WERI-Rb-1 (cell line): ENCODE measurements at regions not wholly inside any gene's neighbourhood (a gene's known extent, or its start where the extent isn't known, plus 50 kb on each side); places are given as distances from the start of the nearest gene placed in this dataset.
A peak's percentile ranks its signal among the peaks of the same experiment; 100 is the strongest.

Experiments
- DNase-seq: peaks from one replicate; pipeline ENCODE4 v3.0.0-alpha.2; 2020
- H3K27ac ChIP-seq: fragments of 250-450 bp; sonication (Bioruptor Pico); 2 replicates; pipeline ENCODE4 v1.5.1; 2020; ENCODE audit warnings: mild to moderate bottlenecking, moderate library complexity
- H3K27me3 ChIP-seq: fragments of 250-450 bp; sonication (Bioruptor Pico); 2 replicates; pipeline ENCODE4 v1.5.1; 2021; ENCODE audit warnings: mild to moderate bottlenecking, low read depth, moderate library complexity; ENCODE audit not compliant: insufficient read depth, severe bottlenecking
- H3K36me3 ChIP-seq: fragments of 250-450 bp; sonication (Bioruptor Pico); 2 replicates; pipeline ENCODE4 v1.5.1; 2020; ENCODE audit warnings: mild to moderate bottlenecking, moderate library complexity
- H3K4me3 ChIP-seq: 2 replicates; pipeline ENCODE4 v1.5.1; 2011; ENCODE audit warnings: low read depth, mild to moderate bottlenecking, control low read depth, low read length
- H3K9me3 ChIP-seq: fragments of 250-450 bp; sonication (Bioruptor Pico); 2 replicates; pipeline ENCODE4 v1.5.1; 2021; ENCODE audit warnings: mild to moderate bottlenecking, moderate library complexity; ENCODE audit not compliant: severe bottlenecking
- CTCF ChIP-seq: IDR thresholded peaks from 2 replicates; pipeline ENCODE4 v1.5.1; 2011; ENCODE audit warnings: low read depth, mild to moderate bottlenecking, control low read depth, inconsistent platforms, low read length

- TF ChIP-seq CTCF, result no peak
- no peaks in the 10 kb centered on the region for H3K9me3 ChIP-seq
- H3K36me3 ChIP-seq, result no peaks in the 10 kb centered on the region
- no peak overlapping the region for H3K27ac ChIP-seq
- no peak for DNase-seq
- no peak overlapping the region for H3K4me3 ChIP-seq
- no peaks in the 10 kb centered on the region for H3K27me3 ChIP-seq
Measured at GRCh38 chr2:200084036-200084435, 128.7 kb downstream of the MAIP1 start.

- H3K27me3 ChIP-seq, result no peaks in the 10 kb centered on the region
- H3K27ac ChIP-seq, result peak overlapping the region; percentile 30; the same call in 1 of the 2 replicates
- no peak overlapping the region for H3K4me3 ChIP-seq
- H3K9me3 ChIP-seq, result no peaks in the 10 kb centered on the region
- DNase-seq, result peak; percentile 96
- no peaks in the 10 kb centered on the region for H3K36me3 ChIP-seq
- TF ChIP-seq CTCF, result no peak
Measured at GRCh38 chr2:200086911-200087310, 131.5 kb downstream of the MAIP1 start.

GRCh38 chr2:200087451-200087850, 132.1 kb downstream of the MAIP1 start:
- Histone ChIP-seq H3K4me3 (no peak overlapping the region), H3K36me3 (no peaks in the 10 kb centered on the region), H3K9me3 (no peaks in the 10 kb centered on the region), H3K27ac (no peak overlapping the region), H3K27me3 (no peaks in the 10 kb centered on the region)
- TF ChIP-seq CTCF, result no peak
- DNase-seq, result no peak

GRCh38 chr2:200089040-200089755, 133.8 kb downstream of the MAIP1 start:
- Histone ChIP-seq H3K4me3 (no peak overlapping the region), H3K36me3 (no peaks in the 10 kb centered on the region), H3K27me3 (no peaks in the 10 kb centered on the region), H3K9me3 (no peaks in the 10 kb centered on the region), H3K27ac (no peak overlapping the region)
- DNase-seq, result no peak
- TF ChIP-seq CTCF, result no peak

- H3K27me3 ChIP-seq, result no peaks in the 10 kb centered on the region
- TF ChIP-seq CTCF, result no peak
- DNase-seq, result no peak
- H3K27ac ChIP-seq, result no peak overlapping the region
- no peaks in the 10 kb centered on the region for H3K9me3 ChIP-seq
- H3K36me3 ChIP-seq, result no peaks in the 10 kb centered on the region
- no peak overlapping the region for H3K4me3 ChIP-seq
Measured at GRCh38 chr2:200089756-200090109, 134.4 kb downstream of the MAIP1 start.

- Histone ChIP-seq H3K4me3 (no peak overlapping the region), H3K27me3 (no peaks in the 10 kb centered on the region), H3K36me3 (no peaks in the 10 kb centered on the region), H3K27ac (no peak overlapping the region), H3K9me3 (no peaks in the 10 kb centered on the region)
- TF ChIP-seq CTCF, result no peak
- no peak for DNase-seq
Measured at GRCh38 chr2:200090683-200091082, 135.3 kb downstream of the MAIP1 start.
